Endothelial cell of umbilical vein (primary cell): ENCODE measurements at regions not wholly inside any gene's neighbourhood (a gene's known extent, or its start where the extent isn't known, plus 50 kb on each side); places are given as distances from the start of the nearest gene placed in this dataset.

Experiments used
- CTCF ChIP-seq, 2 donors: IDR thresholded peaks; 1 replicate in 1 of 2; 2 replicates in 1 of 2; pipeline ENCODE4 v1.5.1; 2011; ENCODE audit warnings: low read length in 2 of 2, mild to moderate bottlenecking in 2 of 2, moderate library complexity in 2 of 2, control low read depth in 1 of 2, inconsistent platforms in 1 of 2, low read depth in 1 of 2; ENCODE audit not compliant: insufficient read depth in 1 of 2; ENCODE audit errors: extremely low read depth in 1 of 2
- POLR2AphosphoS5 ChIP-seq: IDR thresholded peaks from 2 replicates; pipeline ENCODE4 v1.6.1; 2012; ENCODE audit warnings: low read depth, mild to moderate bottlenecking, control low read depth, low read length, moderate library complexity; ENCODE audit not compliant: insufficient read depth

- TF ChIP-seq POLR2AphosphoS5 (no peak), CTCF (IDR thresholded peaks at IDR 0.05; ENCODE audit: extremely low read depth in 1 of 2, insufficient read depth in 1 of 2, low read depth in 1 of 2, low read length in 2 of 2) (no peak)
Measured at GRCh38 chr12:60107992-60108391, 512.2 kb downstream of the SLC16A7 start.
